WTC11 (cell line): ENCODE measurements at regions not wholly inside any gene's neighbourhood (a gene's known extent, or its start where the extent isn't known, plus 50 kb on each side); places are given as distances from the start of the nearest gene placed in this dataset.

Source experiments
- ATAC-seq: fragments of 200-7000 bp; cut with Tn5 transposase; 2 replicates; pipeline ENCODE4 v1.10.0; 2021; ENCODE audit warnings: mild to moderate bottlenecking, moderate library complexity
- CTCF ChIA-PET: fragments of 300-600 bp; sonication (Branson Sonifier 250); formaldehyde crosslinking; loops from one replicate; lab custom pipeline; 2021; ENCODE audit warnings: antibody characterized with exemption; lab: Charles Lee
- POLR2A ChIA-PET: fragments of 350-600 bp; sonication (Branson Sonifier 250); formaldehyde crosslinking; loops from one replicate; lab custom pipeline; 2021; ENCODE audit warnings: antibody characterized with exemption; lab: Charles Lee
- DNase-seq: peaks from one replicate; pipeline ENCODE4 v3.0.0; 2021; ENCODE audit warnings: low spot score
- H3K27ac Mint-ChIP-seq: 2 replicates; pipeline ENCODE4 v1.8.0; 2021; ENCODE audit warnings: mixed read lengths
- H3K27me3 Mint-ChIP-seq: 2 replicates; pipeline ENCODE4 v1.8.0; 2021; ENCODE audit warnings: low read depth, mild to moderate bottlenecking, moderate library complexity, mixed read lengths
- H3K36me3 Mint-ChIP-seq: 2 replicates; pipeline ENCODE4 v1.8.0; 2021; ENCODE audit warnings: mixed read lengths
- H3K4me1 Mint-ChIP-seq: 2 replicates; pipeline ENCODE4 v1.8.0; 2022; ENCODE audit warnings: mixed read lengths
- H3K4me3 Mint-ChIP-seq: 2 replicates; pipeline ENCODE4 v1.8.0; 2021; ENCODE audit warnings: mild to moderate bottlenecking, moderate library complexity, mixed read lengths
- H3K9me3 Mint-ChIP-seq: 2 replicates; pipeline ENCODE4 v1.8.0; 2021; ENCODE audit warnings: mixed read lengths
- CREM ChIP-seq: sonication (generic); formaldehyde crosslinking; IDR thresholded peaks from 2 replicates; pipeline ENCODE4 v1.8.1; 2022; ENCODE audit warnings: mild to moderate bottlenecking, missing genetic modification reagents, moderate library complexity
- ETV6 ChIP-seq: sonication (generic); formaldehyde crosslinking; IDR thresholded peaks from 2 replicates; pipeline ENCODE4 v1.8.1; 2022; ENCODE audit warnings: mild to moderate bottlenecking, missing genetic modification reagents
- JAZF1 ChIP-seq: fragments of 250-450 bp; sonication (Bioruptor Pico); IDR thresholded peaks from 2 replicates; pipeline ENCODE4 v1.9.0; 2021; ENCODE audit warnings: moderate library complexity, mild to moderate bottlenecking, inconsistent platforms
- OVOL2 ChIP-seq: fragments of 250-450 bp; sonication (Bioruptor Pico); IDR thresholded peaks from 2 replicates; pipeline ENCODE4 v1.9.0; 2021; ENCODE audit warnings: mild to moderate bottlenecking, borderline replicate concordance
- PRRX2 ChIP-seq: fragments of 250-450 bp; sonication (Bioruptor Pico); IDR thresholded peaks from 2 replicates; pipeline ENCODE4 v1.8.0; 2021; ENCODE audit warnings: mild to moderate bottlenecking
- RORB ChIP-seq: fragments of 250-450 bp; sonication (Bioruptor Pico); IDR thresholded peaks from 2 replicates; pipeline ENCODE4 v1.9.0; 2021; ENCODE audit warnings: mild to moderate bottlenecking
- SOX15 ChIP-seq: fragments of 250-450 bp; sonication (Bioruptor Pico); IDR thresholded peaks from 2 replicates; pipeline ENCODE4 v1.9.0; 2021; ENCODE audit warnings: mild to moderate bottlenecking
- TEAD4 ChIP-seq: sonication (generic); formaldehyde crosslinking; IDR thresholded peaks from 2 replicates; pipeline ENCODE4 v1.8.0; 2022; ENCODE audit warnings: mild to moderate bottlenecking, missing genetic modification reagents
- ZNF263 ChIP-seq: sonication (generic); formaldehyde crosslinking; IDR thresholded peaks from 2 replicates; pipeline ENCODE4 v1.8.1; 2022; ENCODE audit warnings: low read depth, mild to moderate bottlenecking, moderate library complexity, missing genetic modification reagents
- ZNF317 ChIP-seq: sonication (generic); formaldehyde crosslinking; IDR thresholded peaks from 2 replicates; pipeline ENCODE4 v1.8.1; 2023; ENCODE audit warnings: low read depth, mild to moderate bottlenecking, moderate library complexity, missing genetic modification reagents, borderline replicate concordance
- ZNF512 ChIP-seq: sonication (generic); formaldehyde crosslinking; IDR thresholded peaks from 2 replicates; pipeline ENCODE4 v1.8.1; 2022; ENCODE audit warnings: missing genetic modification reagents, borderline replicate concordance
- TF ChIP-seq, protein P1 (sequence below): fragments of 250-450 bp; sonication (Bioruptor Pico); IDR thresholded peaks from 2 replicates; pipeline ENCODE4 v1.9.0; 2021; ENCODE audit warnings: mild to moderate bottlenecking

- TF ChIP-seq, protein P1, sequence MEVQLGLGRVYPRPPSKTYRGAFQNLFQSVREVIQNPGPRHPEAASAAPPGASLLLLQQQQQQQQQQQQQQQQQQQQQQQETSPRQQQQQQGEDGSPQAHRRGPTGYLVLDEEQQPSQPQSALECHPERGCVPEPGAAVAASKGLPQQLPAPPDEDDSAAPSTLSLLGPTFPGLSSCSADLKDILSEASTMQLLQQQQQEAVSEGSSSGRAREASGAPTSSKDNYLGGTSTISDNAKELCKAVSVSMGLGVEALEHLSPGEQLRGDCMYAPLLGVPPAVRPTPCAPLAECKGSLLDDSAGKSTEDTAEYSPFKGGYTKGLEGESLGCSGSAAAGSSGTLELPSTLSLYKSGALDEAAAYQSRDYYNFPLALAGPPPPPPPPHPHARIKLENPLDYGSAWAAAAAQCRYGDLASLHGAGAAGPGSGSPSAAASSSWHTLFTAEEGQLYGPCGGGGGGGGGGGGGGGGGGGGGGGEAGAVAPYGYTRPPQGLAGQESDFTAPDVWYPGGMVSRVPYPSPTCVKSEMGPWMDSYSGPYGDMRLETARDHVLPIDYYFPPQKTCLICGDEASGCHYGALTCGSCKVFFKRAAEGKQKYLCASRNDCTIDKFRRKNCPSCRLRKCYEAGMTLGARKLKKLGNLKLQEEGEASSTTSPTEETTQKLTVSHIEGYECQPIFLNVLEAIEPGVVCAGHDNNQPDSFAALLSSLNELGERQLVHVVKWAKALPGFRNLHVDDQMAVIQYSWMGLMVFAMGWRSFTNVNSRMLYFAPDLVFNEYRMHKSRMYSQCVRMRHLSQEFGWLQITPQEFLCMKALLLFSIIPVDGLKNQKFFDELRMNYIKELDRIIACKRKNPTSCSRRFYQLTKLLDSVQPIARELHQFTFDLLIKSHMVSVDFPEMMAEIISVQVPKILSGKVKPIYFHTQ (CRISPR knock-in tag): no peak
- TF ChIP-seq, all 79 proteins: peak for 0
These were observed 374.2 kb upstream of the ID2 start (continued) for GRCh38 chr2:8307606-8308180.

DNA sequence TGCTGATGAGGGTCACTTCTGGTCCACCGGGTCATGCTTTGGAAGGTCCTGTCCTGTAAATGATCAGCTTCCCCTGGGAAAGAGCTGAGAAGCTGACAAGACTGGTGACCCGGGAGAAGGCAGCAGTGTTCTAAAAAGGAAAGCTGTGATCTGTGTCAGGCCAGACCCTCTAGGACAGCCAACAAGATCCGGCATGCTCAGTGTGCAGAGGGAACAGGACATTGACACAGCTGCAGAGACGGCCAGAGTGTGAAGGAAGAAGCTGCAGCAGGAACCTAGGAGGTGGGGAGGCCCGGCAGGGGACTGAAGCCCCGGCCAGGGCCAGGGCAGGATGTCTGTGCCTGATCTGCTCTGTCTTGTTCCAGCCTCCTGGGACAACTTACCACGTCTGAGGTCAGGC lies 372.7 kb upstream of the ID2 start:
- Mint-ChIP-seq H3K36me3 (no peaks in the 10 kb centered on the region), H3K27me3 (no peaks in the 10 kb centered on the region), H3K27ac (no peak overlapping the region), H3K4me1 (peaks cover 17% of the 10 kb centered on the region), H3K9me3 (no peaks in the 10 kb centered on the region), H3K4me3 (no peak overlapping the region)
- ChIA-PET CTCF (no interaction called here), POLR2A (no interaction called here)
- no peak for DNase-seq
- TF ChIP-seq ETV6 (no peak), ZNF263 (CRISPR knock-in tag) (no peak)
- ATAC-seq: no peak

GRCh38 chr2:8310557-8311455 lies 371.1 kb upstream of the ID2 start:
- DNase-seq (no peak), ATAC-seq (no peak)
- H3K4me3 Mint-ChIP-seq: no peak overlapping the region
- H3K27me3 Mint-ChIP-seq: no peaks in the 10 kb centered on the region
- no peaks in the 10 kb centered on the region for H3K36me3 Mint-ChIP-seq
- H3K27ac Mint-ChIP-seq: no peak overlapping the region
- TF ChIP-seq JAZF1 (CRISPR knock-in tag): no peak
- no peaks in the 10 kb centered on the region for H3K9me3 Mint-ChIP-seq
- CTCF ChIA-PET: no interaction called here
- POLR2A ChIA-PET: no interaction called here
- peaks cover 18% of the 10 kb centered on the region for H3K4me1 Mint-ChIP-seq

DNA sequence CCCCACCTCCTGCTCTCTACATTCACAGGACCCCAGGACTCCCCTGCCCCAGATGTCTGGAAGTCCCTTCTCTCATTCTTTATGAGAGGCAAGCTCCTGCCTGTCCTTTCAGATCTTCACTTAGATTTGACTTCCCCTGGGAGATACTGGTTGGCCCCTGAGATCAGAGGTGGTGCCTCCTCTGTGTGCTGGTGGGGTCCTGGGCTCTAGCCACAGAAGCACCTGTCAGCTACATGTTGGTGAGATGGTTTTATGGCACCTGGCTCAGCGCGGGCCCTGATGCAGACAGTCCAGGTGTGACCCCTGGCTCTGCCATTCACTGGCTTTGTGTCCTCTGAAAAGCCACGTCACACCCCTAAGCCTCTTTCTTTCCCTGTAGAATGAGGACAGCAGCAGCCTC lies 369.6 kb upstream of the ID2 start:
- H3K36me3 Mint-ChIP-seq: no peaks in the 10 kb centered on the region
- no peak overlapping the region for H3K4me3 Mint-ChIP-seq
- H3K27ac Mint-ChIP-seq: no peak overlapping the region
- H3K27me3 Mint-ChIP-seq: no peaks in the 10 kb centered on the region
- H3K9me3 Mint-ChIP-seq: peaks cover 8% of the 10 kb centered on the region
- no peak for DNase-seq
- H3K4me1 Mint-ChIP-seq: peaks cover 18% of the 10 kb centered on the region
- CTCF ChIA-PET: no interaction called here
- TF ChIP-seq CREM (no peak), ZNF512 (CRISPR knock-in tag) (no peak), OVOL2 (CRISPR knock-in tag) (no peak), RORB (CRISPR knock-in tag) (no peak), ZNF317 (CRISPR knock-in tag) (no peak), TEAD4 (no peak), PRRX2 (CRISPR knock-in tag) (no peak), SOX15 (CRISPR knock-in tag) (no peak)
- TF ChIP-seq, protein P1 (CRISPR knock-in tag): no peak
- POLR2A ChIA-PET: no interaction called here
- no peak for ATAC-seq
